Transverse colon (tissue), 4 donors: ENCODE measurements at regions not wholly inside any gene's neighbourhood (a gene's known extent, or its start where the extent isn't known, plus 50 kb on each side); places are given as distances from the start of the nearest gene placed in this dataset.

ENCODE experiments used
- DNase-seq: peaks from one replicate; pipeline ENCODE4 v3.0.0-alpha.2; 2019
- H3K27ac ChIP-seq, 4 donors: fragments of 200-600 bp; sonication (generic); 2 replicates each; pipeline ENCODE4 v1.5.1; 2016 to 2018; ENCODE audit warnings: inconsistent platforms in 4 of 4
- H3K27me3 ChIP-seq: fragments of 200-600 bp; sonication (generic); 2 replicates; pipeline ENCODE4 v1.5.1; 2017; ENCODE audit warnings: inconsistent platforms
- H3K36me3 ChIP-seq, 4 donors: fragments of 200-600 bp; sonication (generic); 2 replicates each; pipeline ENCODE4 v1.5.1; 2017 to 2019; ENCODE audit warnings: inconsistent platforms in 4 of 4
- H3K4me1 ChIP-seq, 4 donors: fragments of 200-600 bp; sonication (generic); 2 replicates each; pipeline ENCODE4 v1.5.1; 2017 to 2020; ENCODE audit warnings: inconsistent platforms in 4 of 4
- H3K4me3 ChIP-seq, 4 donors: fragments of 200-600 bp; sonication (generic); 1 replicate in 1 of 4; 2 replicates in 3 of 4; pipeline versions ENCODE4 v1.5.1 to v1.6.1; 2017 to 2019; ENCODE audit warnings: inconsistent platforms in 4 of 4
- H3K9me3 ChIP-seq, 2 donors: fragments of 200-600 bp; sonication (generic); 2 replicates each; pipeline ENCODE4 v1.5.1; 2017 to 2019; ENCODE audit warnings: inconsistent platforms in 2 of 2
- EP300 ChIP-seq: sonication (generic); formaldehyde crosslinking; IDR thresholded peaks from one replicate; pipeline ENCODE4 v1.6.1; 2017; ENCODE audit warnings: antibody characterized with exemption, low read depth
- POLR2A ChIP-seq: fragments of 450-650 bp; IDR thresholded peaks from one replicate; pipeline ENCODE4 v1.6.1; 2016; ENCODE audit warnings: antibody characterized with exemption, mild to moderate bottlenecking, moderate library complexity
- POLR2AphosphoS5 ChIP-seq, 3 donors: sonication (generic); formaldehyde crosslinking; IDR thresholded peaks; one replicate each; pipeline ENCODE4 v1.6.1; 2016; ENCODE audit warnings: antibody characterized with exemption in 3 of 3
- WGBS, 2 donors: methylation state at CpG; one replicate each; pipeline ENCODE4 v1.1.5; 2018; ENCODE audit warnings: low coverage in 1 of 2; 5-methylcytosine and 5-hydroxymethylcytosine counted together
- in situ Hi-C, 4 donors: fragments of 200-750 bp; cut with MboI; loops; one replicate each; pipeline versions ENCODE4 v1.15.0 to v1.15.1; 2017; ENCODE audit warnings: low sequenced_read_pairs in 3 of 4, low pct_ligation_motif_present in 1 of 4, low pct_unique_long_range_greater_than_20kb in 1 of 4
- intact Hi-C: fragments of 100-400 bp; cut with DNase I; formaldehyde crosslinking; loops from one replicate; pipeline ENCODE4 v1.15.1; 2023; ENCODE audit warnings: low total_unique reads
- TF ChIP-seq, protein P1 (sequence below), 5 experiments: fragments of 200-600 bp in 3 of 5; fragments of 450-650 bp in 2 of 5; sonication (generic) in 3 of 5; IDR thresholded peaks; 1 replicate in 2 of 5; 2 replicates in 3 of 5; pipeline ENCODE4 v1.5.1; 2016 to 2017; ENCODE audit warnings: antibody characterized with exemption in 5 of 5, inconsistent platforms in 3 of 5, mild to moderate bottlenecking in 2 of 5, moderate library complexity in 1 of 5

DNA sequence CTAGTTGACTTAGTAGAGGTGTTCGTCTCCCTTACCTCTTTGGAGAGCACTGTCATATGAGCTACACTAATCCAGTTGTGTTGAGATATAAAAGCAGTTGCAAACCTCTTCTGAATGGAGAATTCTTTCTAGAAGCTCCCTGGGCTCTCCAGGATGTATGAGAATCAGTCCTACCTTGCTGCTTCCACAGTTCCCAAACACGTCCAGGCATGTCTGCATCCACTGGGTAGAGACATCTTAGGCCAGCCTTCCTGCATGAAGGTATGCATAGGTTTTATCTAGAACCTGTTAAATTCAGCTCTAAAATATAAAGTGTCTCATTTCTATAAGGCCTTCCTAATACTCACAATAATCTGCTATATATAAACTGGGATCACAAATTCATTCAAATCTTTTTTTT is 297.7 kb downstream of the CDC5L start:
- H3K27ac ChIP-seq: no peak overlapping the region
- H3K4me3 ChIP-seq: no peak overlapping the region
- no peak for TF ChIP-seq EP300
- TF ChIP-seq POLR2AphosphoS5 (IDR thresholded peaks at IDR 0.05): no peak
- TF ChIP-seq, protein P1, sequence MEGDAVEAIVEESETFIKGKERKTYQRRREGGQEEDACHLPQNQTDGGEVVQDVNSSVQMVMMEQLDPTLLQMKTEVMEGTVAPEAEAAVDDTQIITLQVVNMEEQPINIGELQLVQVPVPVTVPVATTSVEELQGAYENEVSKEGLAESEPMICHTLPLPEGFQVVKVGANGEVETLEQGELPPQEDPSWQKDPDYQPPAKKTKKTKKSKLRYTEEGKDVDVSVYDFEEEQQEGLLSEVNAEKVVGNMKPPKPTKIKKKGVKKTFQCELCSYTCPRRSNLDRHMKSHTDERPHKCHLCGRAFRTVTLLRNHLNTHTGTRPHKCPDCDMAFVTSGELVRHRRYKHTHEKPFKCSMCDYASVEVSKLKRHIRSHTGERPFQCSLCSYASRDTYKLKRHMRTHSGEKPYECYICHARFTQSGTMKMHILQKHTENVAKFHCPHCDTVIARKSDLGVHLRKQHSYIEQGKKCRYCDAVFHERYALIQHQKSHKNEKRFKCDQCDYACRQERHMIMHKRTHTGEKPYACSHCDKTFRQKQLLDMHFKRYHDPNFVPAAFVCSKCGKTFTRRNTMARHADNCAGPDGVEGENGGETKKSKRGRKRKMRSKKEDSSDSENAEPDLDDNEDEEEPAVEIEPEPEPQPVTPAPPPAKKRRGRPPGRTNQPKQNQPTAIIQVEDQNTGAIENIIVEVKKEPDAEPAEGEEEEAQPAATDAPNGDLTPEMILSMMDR (IDR thresholded peaks at IDR 0.05): no peak
- no peak for TF ChIP-seq POLR2A
- DNase-seq: no peak
- peaks cover 0 to 3% of the 10 kb centered on the region in 2 donors for H3K9me3 ChIP-seq
- intact Hi-C loops (no loop called here), in situ Hi-C loops (no loop called here)
- no peaks in the 10 kb centered on the region for H3K36me3 ChIP-seq
- WGBS, 2 donors: 98 to 100% methylated on average over 2 of the region's 2 CpGs
- H3K4me1 ChIP-seq: no peaks in the 10 kb centered on the region
- H3K27me3 ChIP-seq: no peaks in the 10 kb centered on the region

DNA sequence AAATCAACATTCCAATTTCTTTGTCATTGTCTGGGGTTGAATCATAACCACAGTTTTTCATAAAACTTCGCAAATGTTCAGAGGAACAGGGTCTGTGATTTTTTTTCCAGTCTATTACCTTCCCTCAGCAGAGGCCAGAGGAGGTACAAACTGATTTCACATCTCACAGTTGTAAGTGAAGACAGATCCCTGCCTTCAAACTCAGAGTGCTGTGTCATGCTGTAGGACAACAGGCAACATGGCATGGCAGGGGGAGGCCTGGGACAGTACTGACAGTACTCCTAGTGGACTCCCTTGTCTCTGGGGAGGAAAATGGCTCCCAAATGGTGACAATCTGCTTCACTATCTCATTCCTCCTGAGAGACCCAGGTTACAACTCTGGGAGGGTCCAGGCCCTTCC is 308.6 kb downstream of the CDC5L start:
- Histone ChIP-seq H3K9me3 (no peaks in the 10 kb centered on the region), H3K4me1 (no peaks in the 10 kb centered on the region), H3K36me3 (no peaks in the 10 kb centered on the region), H3K27me3 (no peaks in the 10 kb centered on the region), H3K27ac (no peak overlapping the region), H3K4me3 (no peak overlapping the region)
- TF ChIP-seq POLR2A (no peak), EP300 (no peak), POLR2AphosphoS5 (IDR thresholded peaks at IDR 0.05) (no peak)
- TF ChIP-seq, protein P1 (IDR thresholded peaks at IDR 0.05): no peak
- in situ Hi-C loops (no loop called here), intact Hi-C loops (no loop called here)
- no peak for DNase-seq
- 100% methylated on average over 1 of the region's 1 CpG for WGBS, 2 donors

DNA sequence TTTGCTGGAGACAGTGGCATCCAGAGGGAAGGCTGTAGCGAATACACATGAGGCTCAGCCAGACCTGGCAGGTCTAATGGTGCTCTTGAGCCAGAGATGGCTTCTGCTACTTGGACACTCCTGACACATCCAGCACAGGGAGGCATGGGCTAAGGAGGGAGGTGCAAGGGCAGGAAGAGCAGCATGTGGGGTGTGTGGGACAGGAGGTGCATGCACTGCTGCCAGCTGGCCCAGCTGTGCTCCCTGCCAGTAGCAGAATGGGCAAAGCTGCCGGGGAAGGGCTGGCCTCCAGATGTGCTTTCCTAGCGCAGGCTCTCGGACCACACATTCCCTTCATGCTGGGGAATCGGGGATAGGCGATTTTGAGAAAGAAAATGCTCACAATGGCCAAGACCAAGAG is 309.2 kb downstream of the CDC5L start:
- in situ Hi-C loops: no loop called here
- intact Hi-C loops: no loop called here
- WGBS, 2 donors: 92% methylated on average over 6 of the region's 6 CpGs; no CpG with 5 or more reads in 1 of the 2 donors
- no peak for DNase-seq
- no peak overlapping the region for H3K27ac ChIP-seq
- no peaks in the 10 kb centered on the region for H3K27me3 ChIP-seq
- no peaks in the 10 kb centered on the region for H3K4me1 ChIP-seq
- TF ChIP-seq POLR2A: no peak
- H3K9me3 ChIP-seq: no peaks in the 10 kb centered on the region
- H3K4me3 ChIP-seq: no peak overlapping the region
- H3K36me3 ChIP-seq: no peaks in the 10 kb centered on the region

DNA sequence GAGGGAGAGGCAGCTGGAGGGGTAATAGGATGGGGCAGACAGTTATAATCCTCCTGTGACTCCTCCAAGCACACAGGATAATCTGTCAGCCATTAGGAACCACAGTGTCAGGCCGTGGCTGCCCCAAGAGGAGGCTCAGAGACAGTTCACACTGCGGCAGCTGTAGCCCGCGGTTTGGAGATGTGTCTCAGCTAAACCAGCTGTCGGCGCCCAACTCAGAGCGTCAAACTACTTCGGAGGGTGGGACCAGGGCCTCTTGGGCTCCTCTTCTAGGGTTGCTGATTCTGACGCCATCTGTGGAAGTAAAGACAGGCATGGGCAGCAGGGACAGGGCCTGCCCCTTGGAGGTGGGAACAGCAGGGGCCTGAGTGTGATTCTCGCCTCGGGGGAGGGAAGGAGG is 309.8 kb downstream of the CDC5L start:
- no peak for DNase-seq
- intact Hi-C loops (no loop called here), in situ Hi-C loops (no loop called here)
- no peaks in the 10 kb centered on the region for H3K4me1 ChIP-seq
- H3K27me3 ChIP-seq: no peaks in the 10 kb centered on the region
- no peaks in the 10 kb centered on the region for H3K9me3 ChIP-seq
- WGBS, 2 donors: 78 to 90% methylated on average over 9 to 11 of the region's 11 CpGs
- no peak overlapping the region for H3K27ac ChIP-seq
- H3K36me3 ChIP-seq: no peaks in the 10 kb centered on the region
- no peak overlapping the region for H3K4me3 ChIP-seq
- TF ChIP-seq EP300 (no peak), POLR2A (no peak), POLR2AphosphoS5 (IDR thresholded peaks at IDR 0.05) (no peak)
- TF ChIP-seq, protein P1 (IDR thresholded peaks at IDR 0.05): no peak

DNA sequence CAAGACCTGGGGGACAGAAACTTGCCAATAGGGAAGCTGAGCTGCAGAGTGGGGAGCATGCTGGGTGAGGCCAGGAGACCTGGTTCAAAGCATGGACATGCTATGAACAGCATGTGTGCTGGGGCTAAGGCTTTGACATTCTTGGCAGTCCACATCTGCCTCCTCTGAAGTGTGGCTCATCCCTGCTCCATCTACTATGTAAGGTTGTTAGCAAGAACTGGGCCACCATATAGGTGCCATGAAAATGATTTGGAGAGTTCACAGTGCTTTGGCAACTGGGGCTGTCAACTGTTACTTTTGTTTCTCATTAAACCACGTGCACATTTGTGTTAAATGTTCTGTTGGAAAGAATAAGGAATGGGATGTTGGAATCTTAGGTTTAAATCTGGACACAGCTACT is 311.1 kb downstream of the CDC5L start:
- intact Hi-C loops: no loop called here
- no peak for TF ChIP-seq POLR2AphosphoS5 (IDR thresholded peaks at IDR 0.05)
- TF ChIP-seq, protein P1 (IDR thresholded peaks at IDR 0.05): no peak
- TF ChIP-seq POLR2A: no peak
- no peak for TF ChIP-seq EP300
- H3K4me3 ChIP-seq: no peak overlapping the region
- no peaks in the 10 kb centered on the region for H3K4me1 ChIP-seq
- H3K27ac ChIP-seq: no peak overlapping the region
- H3K36me3 ChIP-seq: no peaks in the 10 kb centered on the region
- no peak for DNase-seq
- H3K27me3 ChIP-seq: no peaks in the 10 kb centered on the region
- in situ Hi-C loops: no loop called here
- WGBS, 2 donors: 44 to 45% methylated on average over 1 of the region's 1 CpG
- no peaks in the 10 kb centered on the region for H3K9me3 ChIP-seq
